Medulla oblongata (tissue), 1 donor: ENCODE measurements at regions not wholly inside any gene's neighbourhood (a gene's known extent, or its start where the extent isn't known, plus 50 kb on each side); places are given as distances from the start of the nearest gene placed in this dataset.
A peak's percentile ranks its signal among the peaks of the same experiment; 100 is the strongest.

Source experiments
- DNase-seq: peaks from one replicate; pipeline ENCODE4 v3.0.0-alpha.2; 2015; ENCODE audit errors: extremely low spot score

GRCh38 chr9:99533421-99533820, 288.3 kb upstream of the NR4A3 start:
- no peak for DNase-seq

- DNase-seq, result no peak
Observed at GRCh38 chr9:99537996-99538395, 283.7 kb upstream of the NR4A3 start.

- no peak for DNase-seq
Observed at GRCh38 chr9:99544526-99544925, 277.2 kb upstream of the NR4A3 start.

GRCh38 chr9:99549441-99549840, 272.2 kb upstream of the NR4A3 start:
- no peak for DNase-seq

- DNase-seq, result no peak
Observed at GRCh38 chr9:99555792-99556191, 265.9 kb upstream of the NR4A3 start.

- DNase-seq, result no peak
Observed at GRCh38 chr9:99556998-99557397, 264.7 kb upstream of the NR4A3 start.

- no peak for DNase-seq
Observed at GRCh38 chr9:99557816-99558215, 263.9 kb upstream of the NR4A3 start.

GRCh38 chr9:99559776-99560175, 261.9 kb upstream of the NR4A3 start:
- DNase-seq, result no peak

GRCh38 chr9:99560561-99560960, 261.1 kb upstream of the NR4A3 start:
- DNase-seq, result no peak

GRCh38 chr9:99561509-99561917, 260.2 kb upstream of the NR4A3 start:
- DNase-seq, result no peak

GRCh38 chr9:99561961-99562565, 259.6 kb upstream of the NR4A3 start:
- no peak for DNase-seq

GRCh38 chr9:99563364-99563763, 258.3 kb upstream of the NR4A3 start:
- DNase-seq, result no peak

- peak; percentile 27 for DNase-seq
Observed at GRCh38 chr9:99565203-99565602, 256.5 kb upstream of the NR4A3 start.

GRCh38 chr9:99567436-99567835, 254.2 kb upstream of the NR4A3 start:
- no peak for DNase-seq

- no peak for DNase-seq
Observed at GRCh38 chr9:99569840-99570239, 251.8 kb upstream of the NR4A3 start.

GRCh38 chr9:99572567-99572966, 249.1 kb upstream of the NR4A3 start:
- DNase-seq, result no peak

- DNase-seq, result peak; percentile 15
Observed at GRCh38 chr9:99573085-99573484, 248.6 kb upstream of the NR4A3 start.

GRCh38 chr9:99573886-99574285, 247.8 kb upstream of the NR4A3 start:
- DNase-seq, result no peak

- no peak for DNase-seq
Observed at GRCh38 chr9:99576002-99576401, 245.7 kb upstream of the NR4A3 start.

GRCh38 chr9:99576876-99577275, 244.8 kb upstream of the NR4A3 start:
- DNase-seq, result no peak

- DNase-seq, result no peak
Observed at GRCh38 chr9:99577351-99577750, 244.3 kb upstream of the NR4A3 start.

GRCh38 chr9:99578666-99579065, 243.0 kb upstream of the NR4A3 start:
- no peak for DNase-seq

GRCh38 chr9:99579964-99580363, 241.7 kb upstream of the NR4A3 start:
- peak; percentile 45 for DNase-seq

GRCh38 chr9:99582814-99583213, 238.9 kb upstream of the NR4A3 start:
- DNase-seq, result no peak
